Activated naive CD8-positive, alpha-beta T cell treated with anti-CD3 and anti-CD28 coated beads, Interleukin-2, amount 50 U/mL, for 24 hours (primary cell): ENCODE measurements at regions not wholly inside any gene's neighbourhood (a gene's known extent, or its start where the extent isn't known, plus 50 kb on each side); places are given as distances from the start of the nearest gene placed in this dataset.

Experiments
- ATAC-seq: fragments of 150-1000 bp; cut with Tn5 transposase; one replicate; pipeline ENCODE4 v1.10.0; 2021
- DNase-seq: peaks from one replicate; pipeline ENCODE4 v3.0.0; 2021
- H3K27ac Mint-ChIP-seq: one replicate; pipeline ENCODE4 v1.8.0; 2021; ENCODE audit warnings: mild to moderate bottlenecking, mixed read lengths
- H3K27me3 Mint-ChIP-seq: one replicate; pipeline ENCODE4 v1.8.0; 2021; ENCODE audit warnings: mixed read lengths
- H3K36me3 Mint-ChIP-seq: one replicate; pipeline ENCODE4 v1.8.0; 2021; ENCODE audit warnings: low read depth, mixed read lengths
- H3K4me1 Mint-ChIP-seq: one replicate; pipeline ENCODE4 v1.8.0; 2021; ENCODE audit warnings: mixed read lengths
- H3K4me3 Mint-ChIP-seq: one replicate; pipeline ENCODE4 v1.8.0; 2021; ENCODE audit warnings: mild to moderate bottlenecking, moderate library complexity, mixed read lengths
- H3K9me3 Mint-ChIP-seq: one replicate; pipeline ENCODE4 v1.8.0; 2021; ENCODE audit warnings: mixed read lengths

- no peaks in the 10 kb centered on the region for H3K27me3 Mint-ChIP-seq
- no peak for DNase-seq
- no peaks in the 10 kb centered on the region for H3K9me3 Mint-ChIP-seq
- no peaks in the 10 kb centered on the region for H3K36me3 Mint-ChIP-seq
- no peak for ATAC-seq
- H3K4me1 Mint-ChIP-seq, result no peaks in the 10 kb centered on the region
- H3K4me3 Mint-ChIP-seq, result no peak overlapping the region
- H3K27ac Mint-ChIP-seq, result no peak overlapping the region
Observed at GRCh38 chr15:97153356-97153965, 807.0 kb upstream of the ARRDC4 start.

- no peaks in the 10 kb centered on the region for H3K9me3 Mint-ChIP-seq
- no peak for ATAC-seq
- no peaks in the 10 kb centered on the region for H3K4me1 Mint-ChIP-seq
- DNase-seq, result no peak
- no peaks in the 10 kb centered on the region for H3K36me3 Mint-ChIP-seq
- H3K4me3 Mint-ChIP-seq, result no peak overlapping the region
- no peak overlapping the region for H3K27ac Mint-ChIP-seq
- no peaks in the 10 kb centered on the region for H3K27me3 Mint-ChIP-seq
Observed at GRCh38 chr15:97156739-97157265, 803.7 kb upstream of the ARRDC4 start.

- no peaks in the 10 kb centered on the region for H3K27me3 Mint-ChIP-seq
- no peak for ATAC-seq
- H3K36me3 Mint-ChIP-seq, result no peaks in the 10 kb centered on the region
- DNase-seq, result no peak
- H3K9me3 Mint-ChIP-seq, result no peaks in the 10 kb centered on the region
- H3K4me3 Mint-ChIP-seq, result no peak overlapping the region
- no peak overlapping the region for H3K27ac Mint-ChIP-seq
- no peaks in the 10 kb centered on the region for H3K4me1 Mint-ChIP-seq
Observed at GRCh38 chr15:97162805-97163495, 797.6 kb upstream of the ARRDC4 start.

DNA sequence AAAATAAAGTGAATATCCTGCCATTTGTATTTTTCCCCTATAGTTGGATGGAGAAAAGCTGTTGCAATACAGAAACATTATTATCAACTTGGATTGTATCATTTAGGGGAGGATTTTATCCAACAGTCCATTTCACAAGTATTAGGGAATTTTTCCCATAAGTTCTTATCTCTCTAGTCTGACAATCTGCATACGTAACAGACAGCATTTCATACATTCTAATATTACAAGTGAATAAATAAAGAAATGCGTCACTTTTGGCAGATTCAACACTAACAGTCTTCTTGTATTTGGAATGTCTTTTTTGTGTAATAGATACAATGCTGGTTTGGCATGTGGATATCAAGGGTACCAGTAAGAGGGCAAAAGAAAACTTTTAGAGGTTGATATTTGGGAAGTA is 795.3 kb upstream of the ARRDC4 start:
- ATAC-seq (no peak), DNase-seq (no peak)
- Mint-ChIP-seq H3K36me3 (no peaks in the 10 kb centered on the region), H3K4me3 (no peak overlapping the region), H3K27me3 (no peaks in the 10 kb centered on the region), H3K9me3 (peaks cover under 1% of the 10 kb centered on the region), H3K4me1 (no peaks in the 10 kb centered on the region), H3K27ac (no peak overlapping the region)

DNA sequence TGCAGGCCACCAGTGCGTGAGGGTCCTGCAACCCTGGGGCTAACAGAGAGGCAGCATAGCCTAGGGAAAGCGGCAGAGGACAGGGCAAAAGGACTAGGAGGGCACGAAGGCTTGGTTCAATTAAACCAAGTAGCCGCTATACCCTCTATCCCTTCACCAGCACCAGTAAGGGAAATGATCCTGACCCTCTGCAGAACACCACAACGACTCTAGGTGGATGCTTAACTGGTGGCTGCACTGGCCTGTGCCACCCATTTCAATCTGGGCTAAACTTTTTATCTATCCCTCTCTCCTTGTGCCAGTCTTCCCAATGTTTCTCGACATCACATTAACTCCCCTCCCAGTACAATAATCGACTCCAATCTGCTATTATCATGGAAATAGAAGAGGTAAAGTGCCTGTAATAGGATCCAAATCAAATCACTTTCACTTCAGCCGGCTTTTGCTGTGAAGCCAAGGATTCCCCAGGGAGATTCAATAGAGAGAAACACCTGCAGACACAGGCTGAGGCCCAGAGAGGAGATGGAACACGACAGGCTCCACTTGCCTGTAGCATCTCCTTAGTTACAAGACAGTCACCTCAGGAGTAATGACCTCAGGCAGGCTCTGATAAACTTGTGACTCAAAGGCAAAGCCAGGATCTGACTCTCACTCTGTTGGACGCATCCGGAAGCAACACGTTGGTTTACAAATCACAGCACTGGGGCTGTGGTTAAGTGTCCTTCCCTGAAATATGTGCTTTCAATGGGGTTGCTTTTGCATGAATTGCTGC is 791.6 kb upstream of the ARRDC4 start:
- no peak overlapping the region for H3K27ac Mint-ChIP-seq
- ATAC-seq (no peak), DNase-seq (no peak)
- no peak overlapping the region for H3K4me3 Mint-ChIP-seq
- no peaks in the 10 kb centered on the region for H3K27me3 Mint-ChIP-seq
- H3K36me3 Mint-ChIP-seq, result no peaks in the 10 kb centered on the region
- H3K9me3 Mint-ChIP-seq, result peaks cover 7% of the 10 kb centered on the region
- no peaks in the 10 kb centered on the region for H3K4me1 Mint-ChIP-seq

- Mint-ChIP-seq H3K27me3 (no peaks in the 10 kb centered on the region), H3K27ac (no peak overlapping the region), H3K4me3 (no peak overlapping the region), H3K36me3 (no peaks in the 10 kb centered on the region), H3K4me1 (no peaks in the 10 kb centered on the region), H3K9me3 (peaks cover 7% of the 10 kb centered on the region)
- ATAC-seq (no peak), DNase-seq (no peak)
Observed at GRCh38 chr15:97171556-97171955, 788.9 kb upstream of the ARRDC4 start.

DNA sequence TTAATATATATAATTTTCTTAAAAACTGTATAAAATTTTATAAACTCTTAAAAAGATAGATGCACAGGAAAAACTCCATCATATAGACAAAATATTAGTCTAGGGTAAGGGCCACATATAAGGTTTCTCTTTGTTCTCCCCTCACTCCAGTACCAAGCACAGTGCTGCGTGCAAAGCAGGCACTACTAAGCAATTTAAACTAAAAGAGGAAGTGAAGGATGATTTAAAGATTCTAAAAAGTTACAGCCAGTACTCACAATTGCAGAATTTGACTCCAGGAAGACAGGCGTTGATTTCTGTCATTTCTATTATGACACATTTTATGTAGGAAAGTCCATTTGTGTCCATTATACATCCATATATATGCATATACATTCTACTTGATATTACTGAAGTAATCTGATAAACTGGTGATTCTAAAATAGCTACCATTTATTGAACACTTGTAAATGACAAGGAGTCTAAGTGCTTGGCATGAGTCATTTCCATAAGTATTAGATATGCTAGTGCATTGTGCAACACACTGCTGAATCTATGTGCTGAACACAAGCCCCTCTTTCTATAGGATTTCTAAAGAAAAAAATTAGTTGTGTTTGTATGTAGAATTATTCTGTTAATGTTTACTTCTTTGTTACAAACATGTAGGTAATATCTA is 785.5 kb upstream of the ARRDC4 start:
- no peaks in the 10 kb centered on the region for H3K36me3 Mint-ChIP-seq
- no peaks in the 10 kb centered on the region for H3K4me1 Mint-ChIP-seq
- peaks cover 11% of the 10 kb centered on the region for H3K9me3 Mint-ChIP-seq
- peaks cover 3% of the 10 kb centered on the region for H3K27me3 Mint-ChIP-seq
- ATAC-seq (no peak), DNase-seq (no peak)
- H3K4me3 Mint-ChIP-seq, result no peak overlapping the region
- H3K27ac Mint-ChIP-seq, result no peak overlapping the region

DNA sequence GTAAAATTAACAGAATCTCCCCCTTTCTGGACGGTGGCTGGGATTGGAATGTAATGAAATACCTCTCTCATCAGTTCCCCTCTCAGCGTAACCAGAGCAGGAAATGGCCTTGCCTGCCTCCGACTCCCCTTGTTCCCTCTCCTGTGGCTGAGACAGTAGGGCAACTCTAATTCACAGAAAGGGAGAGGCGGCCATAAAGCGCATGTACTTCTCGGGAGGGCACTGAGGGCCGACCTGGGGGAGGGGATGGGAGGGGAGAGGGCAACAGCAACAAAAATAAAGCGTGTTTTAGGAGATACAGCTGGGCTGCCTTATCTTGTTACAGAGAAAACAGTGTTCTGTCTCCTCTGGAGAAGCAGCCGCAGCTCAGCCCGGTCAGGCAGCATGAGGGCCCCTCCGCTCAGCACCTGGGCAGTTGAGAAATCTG is 783.3 kb upstream of the ARRDC4 start:
- peaks cover 3% of the 10 kb centered on the region for H3K9me3 Mint-ChIP-seq
- H3K4me1 Mint-ChIP-seq, result no peaks in the 10 kb centered on the region
- H3K27ac Mint-ChIP-seq, result no peak overlapping the region
- DNase-seq, result no peak
- ATAC-seq, result no peak
- peaks cover 3% of the 10 kb centered on the region for H3K27me3 Mint-ChIP-seq
- no peaks in the 10 kb centered on the region for H3K36me3 Mint-ChIP-seq
- no peak overlapping the region for H3K4me3 Mint-ChIP-seq

DNA sequence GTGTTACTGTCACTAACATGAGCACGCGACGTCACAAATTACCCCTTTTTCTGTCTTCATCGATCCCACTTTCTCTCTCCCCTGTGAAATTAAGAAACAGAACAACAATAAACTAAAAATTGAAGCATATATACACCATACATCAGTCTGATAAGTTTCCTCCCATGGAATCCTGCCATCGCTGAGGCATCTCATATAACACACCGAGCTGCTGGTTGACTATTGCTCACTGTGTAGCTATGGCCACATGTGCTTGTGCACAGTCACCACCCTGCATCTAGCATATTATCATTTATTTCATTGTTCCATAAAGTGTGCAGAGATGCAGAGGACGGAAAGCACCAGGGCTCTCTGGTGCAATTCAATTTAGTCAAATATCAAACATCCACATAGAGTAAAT is 777.9 kb upstream of the ARRDC4 start:
- no peaks in the 10 kb centered on the region for H3K36me3 Mint-ChIP-seq
- no peak overlapping the region for H3K27ac Mint-ChIP-seq
- no peaks in the 10 kb centered on the region for H3K27me3 Mint-ChIP-seq
- DNase-seq (no peak), ATAC-seq (no peak)
- no peaks in the 10 kb centered on the region for H3K4me1 Mint-ChIP-seq
- no peak overlapping the region for H3K4me3 Mint-ChIP-seq
- H3K9me3 Mint-ChIP-seq, result peaks cover 7% of the 10 kb centered on the region

DNA sequence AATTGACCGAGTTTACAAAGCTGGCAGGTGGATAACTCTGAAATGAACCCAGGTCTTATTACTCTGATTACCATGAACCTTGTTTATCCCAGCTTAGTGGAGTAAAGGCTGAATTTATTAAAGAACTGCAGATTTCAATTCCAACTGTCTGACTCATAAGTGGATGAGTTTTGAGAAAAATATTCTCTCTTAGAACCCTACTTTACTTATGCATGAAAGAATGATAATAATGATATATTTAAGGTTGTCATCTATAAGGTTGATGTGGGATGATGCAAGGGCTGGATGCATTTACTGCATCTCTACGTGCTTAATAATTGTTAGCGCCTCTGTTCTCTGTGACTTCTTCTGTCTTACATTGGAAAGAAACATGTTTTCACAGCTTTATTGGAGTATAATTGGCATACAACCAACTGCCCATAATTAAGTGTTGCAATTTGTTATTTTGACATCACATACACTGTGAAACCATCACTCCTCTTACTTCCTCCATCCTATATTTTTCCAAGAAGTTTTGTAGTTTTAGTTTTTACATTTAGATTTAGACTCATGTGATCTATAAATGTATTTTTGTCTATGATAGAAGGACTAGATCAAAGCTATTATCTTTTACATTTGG is 771.2 kb upstream of the ARRDC4 start:
- no peaks in the 10 kb centered on the region for H3K4me1 Mint-ChIP-seq
- H3K27ac Mint-ChIP-seq, result no peak overlapping the region
- H3K27me3 Mint-ChIP-seq, result peaks cover 1% of the 10 kb centered on the region
- ATAC-seq, result no peak
- peaks cover 4% of the 10 kb centered on the region for H3K9me3 Mint-ChIP-seq
- no peak for DNase-seq
- no peaks in the 10 kb centered on the region for H3K36me3 Mint-ChIP-seq
- no peak overlapping the region for H3K4me3 Mint-ChIP-seq

GRCh38 chr15:97194750-97195149 is 765.8 kb upstream of the ARRDC4 start:
- Mint-ChIP-seq H3K36me3 (no peaks in the 10 kb centered on the region), H3K9me3 (no peaks in the 10 kb centered on the region), H3K27me3 (peaks cover 1% of the 10 kb centered on the region), H3K27ac (no peak overlapping the region), H3K4me3 (no peak overlapping the region), H3K4me1 (no peaks in the 10 kb centered on the region)
- ATAC-seq (no peak), DNase-seq (no peak)

DNA sequence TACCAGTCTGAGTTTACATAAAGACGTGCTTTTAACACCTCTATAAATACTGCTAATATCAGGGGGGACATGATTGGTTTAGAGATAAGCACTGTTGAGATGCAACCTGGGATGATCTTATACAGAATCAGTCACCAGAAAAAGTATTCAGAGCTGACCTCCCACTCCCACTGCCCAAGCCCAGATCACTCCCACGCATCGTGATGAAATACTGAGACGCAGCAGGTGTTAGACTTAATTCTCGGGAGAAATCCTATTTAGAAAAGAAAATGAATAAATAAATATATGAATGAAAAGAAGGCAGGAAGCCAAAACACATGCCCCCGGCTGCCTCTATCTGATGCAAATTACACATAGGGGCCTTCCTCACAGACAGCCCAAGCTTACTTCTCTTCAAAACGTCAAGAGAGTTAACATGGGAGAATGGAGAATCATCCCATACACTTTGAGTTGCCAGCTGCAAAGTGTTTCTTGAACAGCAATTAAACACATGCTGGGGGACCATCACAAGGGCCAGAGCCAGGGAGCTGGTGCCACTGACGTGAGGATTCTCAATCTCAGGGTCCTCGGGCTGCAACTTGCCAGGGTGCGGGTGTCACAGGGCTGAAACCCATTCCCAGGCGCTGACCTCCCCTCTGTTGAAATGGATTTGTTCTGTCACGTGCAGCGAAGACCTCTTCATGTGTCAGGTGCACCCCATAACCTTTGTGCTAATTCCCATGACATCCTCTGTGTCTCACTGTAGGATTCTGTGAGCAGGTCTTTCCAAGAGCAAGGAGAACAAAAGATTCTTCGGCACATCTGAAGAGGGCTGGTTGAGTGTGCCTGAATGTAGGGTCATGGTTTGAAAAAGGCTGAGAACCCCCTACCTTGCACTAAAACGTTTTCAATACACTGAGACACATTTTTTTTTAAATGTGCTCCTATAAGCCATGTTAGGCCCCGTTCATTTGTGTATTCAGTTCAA is 764.2 kb upstream of the ARRDC4 start:
- no peaks in the 10 kb centered on the region for H3K9me3 Mint-ChIP-seq
- DNase-seq (no peak), ATAC-seq (no peak)
- no peaks in the 10 kb centered on the region for H3K36me3 Mint-ChIP-seq
- peaks cover 1% of the 10 kb centered on the region for H3K27me3 Mint-ChIP-seq
- no peak overlapping the region for H3K27ac Mint-ChIP-seq
- H3K4me1 Mint-ChIP-seq, result no peaks in the 10 kb centered on the region
- H3K4me3 Mint-ChIP-seq, result no peak overlapping the region

DNA sequence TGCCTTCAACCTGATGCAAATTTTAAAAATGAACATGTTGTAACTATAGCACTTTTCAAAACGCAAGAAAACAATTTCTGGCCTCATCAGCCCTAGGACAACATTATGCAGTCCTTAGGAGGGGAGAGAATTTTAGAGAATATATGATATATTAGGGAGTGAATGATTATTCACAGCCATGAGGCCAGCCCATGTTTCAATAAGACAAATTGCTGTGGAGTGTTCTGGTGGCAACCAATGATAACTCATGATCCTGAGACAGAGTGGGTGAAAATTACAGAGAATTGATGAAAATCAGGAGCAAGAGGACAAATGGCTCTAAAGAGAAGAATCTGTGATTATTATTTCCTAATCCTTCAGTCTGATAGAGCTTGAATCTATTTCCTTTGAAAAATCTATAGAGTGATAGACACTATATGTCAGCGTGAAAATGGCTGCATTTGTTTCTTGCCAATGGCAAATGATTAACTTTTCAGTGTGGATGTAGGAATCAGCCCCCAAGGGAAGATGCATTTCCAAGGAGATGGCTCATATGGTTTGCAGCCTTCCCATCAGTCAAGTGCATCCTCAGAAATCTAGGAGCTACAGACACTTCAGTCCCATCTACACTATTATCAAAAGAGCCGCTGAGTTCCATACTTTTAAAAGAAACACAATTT is 761.0 kb upstream of the ARRDC4 start:
- no peak overlapping the region for H3K4me3 Mint-ChIP-seq
- no peaks in the 10 kb centered on the region for H3K9me3 Mint-ChIP-seq
- no peak overlapping the region for H3K27ac Mint-ChIP-seq
- no peak for DNase-seq
- no peaks in the 10 kb centered on the region for H3K27me3 Mint-ChIP-seq
- H3K36me3 Mint-ChIP-seq, result no peaks in the 10 kb centered on the region
- ATAC-seq, result no peak
- H3K4me1 Mint-ChIP-seq, result no peaks in the 10 kb centered on the region
